Ishikawa (cell line): ENCODE measurements at regions not wholly inside any gene's neighbourhood (a gene's known extent, or its start where the extent isn't known, plus 50 kb on each side); places are given as distances from the start of the nearest gene placed in this dataset.

Experiments
- CEBPB ChIP-seq: IDR thresholded peaks from 2 replicates; pipeline ENCODE4 v1.6.1; 2012
- CREB1 ChIP-seq: IDR thresholded peaks from 2 replicates; pipeline ENCODE4 v1.6.1; 2012; ENCODE audit warnings: low read depth
- EGR1 ChIP-seq: IDR thresholded peaks from 2 replicates; pipeline ENCODE4 v1.6.1; 2012
- EP300 ChIP-seq: IDR thresholded peaks from 2 replicates; pipeline ENCODE4 v1.6.1; 2012; ENCODE audit warnings: borderline replicate concordance
- FOXM1 ChIP-seq: IDR thresholded peaks from 2 replicates; pipeline ENCODE4 v1.6.1; 2012; ENCODE audit warnings: low read depth, borderline replicate concordance
- MAX ChIP-seq: IDR thresholded peaks from 2 replicates; pipeline ENCODE4 v1.6.1; 2012
- NFIC ChIP-seq: IDR thresholded peaks from 2 replicates; pipeline ENCODE4 v1.6.1; 2012
- RAD21 ChIP-seq: IDR thresholded peaks from 2 replicates; pipeline ENCODE4 v1.6.1; 2012; ENCODE audit warnings: low read depth
- REST ChIP-seq: IDR thresholded peaks from 2 replicates; pipeline ENCODE4 v1.6.1; 2012; ENCODE audit warnings: low read depth, mild to moderate bottlenecking
- TAF1 ChIP-seq: IDR thresholded peaks from 2 replicates; pipeline ENCODE4 v1.6.1; 2012; ENCODE audit warnings: low read depth, mild to moderate bottlenecking
- TCF12 ChIP-seq: IDR thresholded peaks from 2 replicates; pipeline ENCODE4 v1.6.1; 2012; ENCODE audit warnings: low read depth
- TEAD4 ChIP-seq: IDR thresholded peaks from 2 replicates; pipeline ENCODE4 v1.6.1; 2012
- USF1 ChIP-seq: IDR thresholded peaks from 2 replicates; pipeline ENCODE4 v1.6.1; 2012
- YY1 ChIP-seq: IDR thresholded peaks from 2 replicates; pipeline ENCODE4 v1.6.1; 2012; ENCODE audit warnings: low read depth
- ZBTB7A ChIP-seq: IDR thresholded peaks from 2 replicates; pipeline ENCODE4 v1.6.1; 2012; ENCODE audit warnings: low read depth

GRCh38 chr6:91476000-91476399, 889.1 kb upstream of the MAP3K7 start:
- TF ChIP-seq FOXM1 (no peak), MAX (0 out of 2 replicates have a peak, but pooled peaks have one; percentile 44), TAF1 (no peak), CREB1 (no peak), USF1 (peak; percentile 83), RAD21 (no peak), NFIC (0 out of 2 replicates have a peak, but pooled peaks have one; percentile 9), YY1 (no peak), TEAD4 (no peak), ZBTB7A (no peak), CEBPB (no peak), TCF12 (no peak), EP300 (no peak), EGR1 (no peak), REST (no peak)

GRCh38 chr6:91465393-91465792, 878.5 kb upstream of the MAP3K7 start:
- TF ChIP-seq CEBPB (no peak), FOXM1 (no peak), RAD21 (no peak), USF1 (no peak), TAF1 (no peak), ZBTB7A (no peak), REST (no peak), EGR1 (no peak), TCF12 (no peak), CREB1 (no peak), NFIC (no peak), MAX (no peak), YY1 (no peak)

GRCh38 chr6:91464718-91465117, 877.8 kb upstream of the MAP3K7 start:
- TF ChIP-seq REST (no peak), ZBTB7A (no peak), FOXM1 (no peak)

- TF ChIP-seq CREB1 (no peak), CEBPB (no peak), TCF12 (no peak), FOXM1 (no peak)
Observed at GRCh38 chr6:91464201-91464600, 877.3 kb upstream of the MAP3K7 start.

GRCh38 chr6:91462241-91462640, 875.4 kb upstream of the MAP3K7 start:
- TF ChIP-seq NFIC: no peak
- TF ChIP-seq CREB1: no peak
- no peak for TF ChIP-seq ZBTB7A
- TF ChIP-seq FOXM1: no peak
- no peak for TF ChIP-seq TCF12
- TF ChIP-seq MAX: no peak
- TF ChIP-seq TEAD4: no peak
- no peak for TF ChIP-seq CEBPB
- no peak for TF ChIP-seq RAD21
- no peak for TF ChIP-seq TAF1
- TF ChIP-seq YY1: no peak
- TF ChIP-seq USF1: no peak
- no peak for TF ChIP-seq REST
- TF ChIP-seq EP300: no peak
- TF ChIP-seq EGR1: no peak
